ENCODE measurements at regions not wholly inside any gene's neighbourhood (a gene's known extent, or its start where the extent isn't known, plus 50 kb on each side); places are given as distances from the start of the nearest gene placed in this dataset.

DNA sequence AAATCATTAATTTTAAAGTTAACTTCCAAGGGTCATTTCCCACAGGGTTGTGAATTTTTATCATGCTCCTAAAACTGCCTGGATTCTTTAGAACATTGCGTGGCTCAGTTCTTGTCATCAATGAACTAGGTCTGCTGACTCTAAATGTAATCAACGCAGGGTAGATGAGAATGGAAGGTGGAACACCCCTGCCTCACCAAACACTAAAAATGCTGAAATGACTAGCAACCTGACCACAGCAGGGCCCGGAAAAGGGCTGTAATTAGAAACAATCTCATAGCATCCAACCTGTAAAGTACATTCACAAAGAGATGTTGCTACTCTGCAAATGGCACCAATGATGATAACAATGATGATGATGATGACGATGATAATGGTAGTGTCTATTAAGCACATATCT is 356.9 kb downstream of the DEPDC1B start:
- H3K9me3 ChIP-seq, result no peaks in the 10 kb centered on the region
- Mint-ChIP-seq H3K27me3 (ENCODE audit: insufficient read depth, unreplicated experiment) (peaks cover 7% of the 10 kb centered on the region), H3K36me3 (ENCODE audit: insufficient read depth, unreplicated experiment) (no peaks in the 10 kb centered on the region), H3K27ac (ENCODE audit: unreplicated experiment) (no peak overlapping the region), H3K9me3 (ENCODE audit: unreplicated experiment) (no peaks in the 10 kb centered on the region), H3K4me3 (ENCODE audit: unreplicated experiment) (no peak overlapping the region), H3K4me1 (ENCODE audit: low read depth, unreplicated experiment) (no peaks in the 10 kb centered on the region)
- no peak for DNase-seq
- H3K4me1 ChIP-seq, result no peaks in the 10 kb centered on the region
- intact Hi-C loops (cut with micrococcal nuclease; ENCODE audit: unreplicated experiment), result no loop called here
- H3K4me3 ChIP-seq (ENCODE audit: low read depth, low read length), result no peak overlapping the region
- ChIA-PET POLR2A (no interaction called here), CTCF (no interaction called here)
- H3K27me3 ChIP-seq (replicated peaks; ENCODE audit: control insufficient read depth, insufficient read depth, low read length), result no peaks in the 10 kb centered on the region
- TF ChIP-seq, protein P1, sequence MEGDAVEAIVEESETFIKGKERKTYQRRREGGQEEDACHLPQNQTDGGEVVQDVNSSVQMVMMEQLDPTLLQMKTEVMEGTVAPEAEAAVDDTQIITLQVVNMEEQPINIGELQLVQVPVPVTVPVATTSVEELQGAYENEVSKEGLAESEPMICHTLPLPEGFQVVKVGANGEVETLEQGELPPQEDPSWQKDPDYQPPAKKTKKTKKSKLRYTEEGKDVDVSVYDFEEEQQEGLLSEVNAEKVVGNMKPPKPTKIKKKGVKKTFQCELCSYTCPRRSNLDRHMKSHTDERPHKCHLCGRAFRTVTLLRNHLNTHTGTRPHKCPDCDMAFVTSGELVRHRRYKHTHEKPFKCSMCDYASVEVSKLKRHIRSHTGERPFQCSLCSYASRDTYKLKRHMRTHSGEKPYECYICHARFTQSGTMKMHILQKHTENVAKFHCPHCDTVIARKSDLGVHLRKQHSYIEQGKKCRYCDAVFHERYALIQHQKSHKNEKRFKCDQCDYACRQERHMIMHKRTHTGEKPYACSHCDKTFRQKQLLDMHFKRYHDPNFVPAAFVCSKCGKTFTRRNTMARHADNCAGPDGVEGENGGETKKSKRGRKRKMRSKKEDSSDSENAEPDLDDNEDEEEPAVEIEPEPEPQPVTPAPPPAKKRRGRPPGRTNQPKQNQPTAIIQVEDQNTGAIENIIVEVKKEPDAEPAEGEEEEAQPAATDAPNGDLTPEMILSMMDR (IDR thresholded peaks at IDR 0.05; ENCODE audit: insufficient read depth in 1 of 2, low read depth in 1 of 2, low read length in 1 of 2, severe bottlenecking in 1 of 2, unreplicated experiment in 1 of 2), result no peak
- H3K36me3 ChIP-seq (ENCODE audit: control insufficient read depth, insufficient read depth, low read length), result no peaks in the 10 kb centered on the region
- no TSS peak for BruUV-seq (replicated peaks)

DNA sequence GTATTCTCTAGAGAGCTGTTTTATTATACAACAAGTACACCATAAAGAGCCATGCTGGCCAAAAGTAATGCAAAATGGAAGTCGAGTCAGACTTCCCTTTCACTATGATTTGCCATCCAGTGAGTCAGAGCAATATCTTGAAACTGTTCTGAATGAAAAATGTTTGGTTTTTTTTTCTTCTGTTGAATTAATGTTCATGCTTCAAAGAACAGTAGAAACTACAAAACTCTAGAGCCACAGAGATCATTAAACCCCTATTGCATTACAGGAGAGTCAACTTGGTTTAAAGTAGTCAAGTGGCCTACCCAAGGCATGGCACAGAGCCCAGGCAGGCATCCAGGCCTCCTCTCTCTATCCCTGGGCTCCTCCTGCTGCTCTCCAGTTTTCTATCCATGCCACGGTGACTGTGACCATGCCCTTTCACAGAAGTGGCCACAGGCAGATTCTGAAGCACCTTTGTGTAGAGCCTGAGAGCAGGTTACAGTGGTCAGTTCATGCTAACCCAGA is 358.9 kb downstream of the DEPDC1B start:
- BruUV-seq (replicated peaks), result no TSS peak
- H3K9me3 Mint-ChIP-seq (ENCODE audit: unreplicated experiment), result no peaks in the 10 kb centered on the region

DNA sequence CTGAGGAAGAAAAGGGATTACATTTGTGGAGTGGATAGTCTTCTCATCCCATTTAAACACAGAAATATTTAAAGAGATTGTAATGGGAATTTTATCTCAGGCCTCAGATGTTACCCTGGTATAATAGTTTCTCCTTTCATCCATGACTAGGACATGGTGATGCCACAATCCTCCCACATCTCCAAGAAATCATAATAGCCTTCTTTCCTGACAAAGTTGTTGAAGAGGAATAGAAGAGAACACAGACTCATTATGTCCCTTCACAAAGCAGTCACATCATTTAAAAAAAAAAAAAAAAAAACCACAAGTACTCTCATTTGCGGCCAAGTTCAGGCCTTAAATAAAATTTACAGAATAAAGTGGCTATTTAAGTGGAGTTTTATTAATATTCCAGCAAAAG is 359.6 kb downstream of the DEPDC1B start:
- Mint-ChIP-seq H3K4me1 (ENCODE audit: low read depth, unreplicated experiment) (no peaks in the 10 kb centered on the region), H3K9me3 (ENCODE audit: unreplicated experiment) (no peaks in the 10 kb centered on the region), H3K4me3 (ENCODE audit: unreplicated experiment) (no peak overlapping the region), H3K27ac (ENCODE audit: unreplicated experiment) (no peak overlapping the region), H3K27me3 (ENCODE audit: insufficient read depth, unreplicated experiment) (peaks cover 7% of the 10 kb centered on the region), H3K36me3 (ENCODE audit: insufficient read depth, unreplicated experiment) (no peaks in the 10 kb centered on the region)
- no peak for DNase-seq
- POLR2A ChIA-PET, result no interaction called here
- intact Hi-C loops (cut with micrococcal nuclease; ENCODE audit: unreplicated experiment), result no loop called here
- H3K4me1 ChIP-seq, result no peaks in the 10 kb centered on the region
- no peaks in the 10 kb centered on the region for H3K36me3 ChIP-seq (ENCODE audit: control insufficient read depth, insufficient read depth, low read length)
- TF ChIP-seq, protein P1 (IDR thresholded peaks at IDR 0.05; ENCODE audit: insufficient read depth in 1 of 2, low read depth in 1 of 2, low read length in 1 of 2, severe bottlenecking in 1 of 2, unreplicated experiment in 1 of 2), result no peak
- BruUV-seq (replicated peaks), result no TSS peak
- H3K27me3 ChIP-seq (replicated peaks; ENCODE audit: control insufficient read depth, insufficient read depth, low read length), result no peaks in the 10 kb centered on the region
- CTCF ChIA-PET, result interaction anchor here (0.7 kb wide), 1 partner anchor 176 kb away, joined by 3 read pairs; no protein-coding TSS in a partner anchor
- H3K4me3 ChIP-seq (ENCODE audit: low read depth, low read length), result no peak overlapping the region
- no peaks in the 10 kb centered on the region for H3K9me3 ChIP-seq

More for the DNA sequence above, 358.9 kb downstream of the DEPDC1B start:
- Mint-ChIP-seq H3K36me3 (ENCODE audit: insufficient read depth, unreplicated experiment) (no peaks in the 10 kb centered on the region), H3K27me3 (ENCODE audit: insufficient read depth, unreplicated experiment) (peaks cover 7% of the 10 kb centered on the region), H3K4me1 (ENCODE audit: low read depth, unreplicated experiment) (no peaks in the 10 kb centered on the region), H3K27ac (ENCODE audit: unreplicated experiment) (no peak overlapping the region), H3K4me3 (ENCODE audit: unreplicated experiment) (no peak overlapping the region)
- Histone ChIP-seq H3K9me3 (no peaks in the 10 kb centered on the region), H3K4me3 (ENCODE audit: low read depth, low read length) (no peak overlapping the region), H3K4me1 (no peaks in the 10 kb centered on the region), H3K27me3 (replicated peaks; ENCODE audit: control insufficient read depth, insufficient read depth, low read length) (no peaks in the 10 kb centered on the region), H3K36me3 (ENCODE audit: control insufficient read depth, insufficient read depth, low read length) (no peaks in the 10 kb centered on the region)
- ChIA-PET POLR2A (no interaction called here), CTCF (no interaction called here)
- TF ChIP-seq, protein P1 (IDR thresholded peaks at IDR 0.05; ENCODE audit: insufficient read depth in 1 of 2, low read depth in 1 of 2, low read length in 1 of 2, severe bottlenecking in 1 of 2, unreplicated experiment in 1 of 2), result no peak
- intact Hi-C loops (cut with micrococcal nuclease; ENCODE audit: unreplicated experiment), result no loop called here
- no peak for DNase-seq
